GM23338 (cell line): ENCODE measurements at regions not wholly inside any gene's neighbourhood (a gene's known extent, or its start where the extent isn't known, plus 50 kb on each side); places are given as distances from the start of the nearest gene placed in this dataset.

Experiments used
- CREB1 ChIP-seq: fragments of 250-450 bp; sonication (Bioruptor Pico); IDR thresholded peaks from 2 replicates; pipeline ENCODE4 v1.5.0; 2020; ENCODE audit warnings: low read depth, mild to moderate bottlenecking, moderate library complexity
- EZH2 ChIP-seq: fragments of 200-600 bp; sonication (generic); IDR thresholded peaks from one replicate; pipeline ENCODE4 v1.8.0; 2017; ENCODE audit warnings: antibody characterized with exemption, mild to moderate bottlenecking, low read depth; ENCODE audit not compliant: unreplicated experiment
- EZH2phosphoT487 ChIP-seq: fragments of 200-600 bp; sonication (generic); IDR thresholded peaks from one replicate; pipeline ENCODE4 v1.8.1; 2018; ENCODE audit warnings: antibody characterized with exemption; ENCODE audit not compliant: unreplicated experiment
- JUNB ChIP-seq: IDR thresholded peaks from one replicate; pipeline ENCODE4 v1.6.1; 2016; ENCODE audit warnings: antibody characterized with exemption; ENCODE audit not compliant: unreplicated experiment
- NANOG ChIP-seq: IDR thresholded peaks from 2 replicates; pipeline ENCODE4 v1.6.1; 2016; ENCODE audit warnings: antibody characterized with exemption, borderline replicate concordance
- POLR2AphosphoS5 ChIP-seq: IDR thresholded peaks from 2 replicates; pipeline ENCODE4 v1.6.1; 2016; ENCODE audit warnings: antibody characterized with exemption, low read depth
- STAT1 ChIP-seq: IDR thresholded peaks from one replicate; pipeline ENCODE4 v1.6.1; 2016; ENCODE audit warnings: antibody characterized with exemption; ENCODE audit not compliant: unreplicated experiment
- ZNF114 ChIP-seq: fragments of 250-450 bp; sonication (Bioruptor Pico); IDR thresholded peaks from 2 replicates; pipeline ENCODE4 v1.5.0; 2020; ENCODE audit warnings: mild to moderate bottlenecking, moderate library complexity
- ZNF331 ChIP-seq: fragments of 250-450 bp; sonication (Bioruptor Pico); IDR thresholded peaks from 2 replicates; pipeline ENCODE4 v1.5.0; 2020; ENCODE audit warnings: low read depth, mild to moderate bottlenecking, moderate library complexity
- TF ChIP-seq, protein P1 (sequence below), 2 experiments: fragments of 200-600 bp in 1 of 2; sonication (generic) in 1 of 2; conservative IDR thresholded peaks; 2 replicates each; pipeline versions ENCODE4 v1.5.1 to v1.6.1; 2016 to 2017; ENCODE audit warnings: antibody characterized with exemption in 2 of 2, low read depth in 2 of 2, mild to moderate bottlenecking in 2 of 2, moderate library complexity in 1 of 2
- TF ChIP-seq, protein P2 (sequence below): IDR thresholded peaks from one replicate; pipeline ENCODE4 v1.6.1; 2018; ENCODE audit warnings: antibody characterized with exemption; ENCODE audit not compliant: unreplicated experiment
- TF ChIP-seq, protein P3 (sequence below): fragments of 250-450 bp; sonication (Bioruptor Pico); IDR thresholded peaks from 2 replicates; pipeline ENCODE4 v1.5.0; 2020; ENCODE audit warnings: mild to moderate bottlenecking, moderate library complexity
- TF ChIP-seq, protein P4 (sequence below): IDR thresholded peaks from 2 replicates; pipeline ENCODE4 v1.6.1; 2016; ENCODE audit warnings: antibody characterized with exemption

DNA sequence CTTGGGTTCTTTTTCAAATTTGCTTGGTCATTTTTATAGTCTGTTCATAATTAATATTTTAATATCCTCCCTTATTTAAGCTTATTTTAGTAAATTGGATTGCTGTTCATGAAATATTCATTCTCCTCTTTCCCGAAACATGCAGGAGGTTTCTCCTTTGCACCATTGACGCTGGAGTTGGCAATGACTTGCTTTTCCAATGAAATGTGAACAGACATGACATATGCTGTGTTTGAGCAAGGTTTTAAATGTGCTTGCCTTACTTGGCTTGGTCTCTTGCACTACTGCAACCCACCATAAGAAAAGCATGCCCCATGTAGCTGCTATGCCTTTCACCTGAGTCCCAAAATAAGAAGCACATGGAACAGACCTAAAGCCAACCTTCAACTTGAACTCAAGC lies 498.0 kb upstream of the NFIA start:
- TF ChIP-seq, protein P1, sequence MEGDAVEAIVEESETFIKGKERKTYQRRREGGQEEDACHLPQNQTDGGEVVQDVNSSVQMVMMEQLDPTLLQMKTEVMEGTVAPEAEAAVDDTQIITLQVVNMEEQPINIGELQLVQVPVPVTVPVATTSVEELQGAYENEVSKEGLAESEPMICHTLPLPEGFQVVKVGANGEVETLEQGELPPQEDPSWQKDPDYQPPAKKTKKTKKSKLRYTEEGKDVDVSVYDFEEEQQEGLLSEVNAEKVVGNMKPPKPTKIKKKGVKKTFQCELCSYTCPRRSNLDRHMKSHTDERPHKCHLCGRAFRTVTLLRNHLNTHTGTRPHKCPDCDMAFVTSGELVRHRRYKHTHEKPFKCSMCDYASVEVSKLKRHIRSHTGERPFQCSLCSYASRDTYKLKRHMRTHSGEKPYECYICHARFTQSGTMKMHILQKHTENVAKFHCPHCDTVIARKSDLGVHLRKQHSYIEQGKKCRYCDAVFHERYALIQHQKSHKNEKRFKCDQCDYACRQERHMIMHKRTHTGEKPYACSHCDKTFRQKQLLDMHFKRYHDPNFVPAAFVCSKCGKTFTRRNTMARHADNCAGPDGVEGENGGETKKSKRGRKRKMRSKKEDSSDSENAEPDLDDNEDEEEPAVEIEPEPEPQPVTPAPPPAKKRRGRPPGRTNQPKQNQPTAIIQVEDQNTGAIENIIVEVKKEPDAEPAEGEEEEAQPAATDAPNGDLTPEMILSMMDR (conservative IDR thresholded peaks at IDR 0.05; ENCODE audit: low read depth in 2 of 2) = no peak
- no peak for TF ChIP-seq EZH2phosphoT487
- TF ChIP-seq CREB1 (CRISPR knock-in tag) = no peak
- TF ChIP-seq POLR2AphosphoS5 = no peak
- no peak for TF ChIP-seq EZH2
- TF ChIP-seq STAT1 = no peak
- TF ChIP-seq, protein P2, sequence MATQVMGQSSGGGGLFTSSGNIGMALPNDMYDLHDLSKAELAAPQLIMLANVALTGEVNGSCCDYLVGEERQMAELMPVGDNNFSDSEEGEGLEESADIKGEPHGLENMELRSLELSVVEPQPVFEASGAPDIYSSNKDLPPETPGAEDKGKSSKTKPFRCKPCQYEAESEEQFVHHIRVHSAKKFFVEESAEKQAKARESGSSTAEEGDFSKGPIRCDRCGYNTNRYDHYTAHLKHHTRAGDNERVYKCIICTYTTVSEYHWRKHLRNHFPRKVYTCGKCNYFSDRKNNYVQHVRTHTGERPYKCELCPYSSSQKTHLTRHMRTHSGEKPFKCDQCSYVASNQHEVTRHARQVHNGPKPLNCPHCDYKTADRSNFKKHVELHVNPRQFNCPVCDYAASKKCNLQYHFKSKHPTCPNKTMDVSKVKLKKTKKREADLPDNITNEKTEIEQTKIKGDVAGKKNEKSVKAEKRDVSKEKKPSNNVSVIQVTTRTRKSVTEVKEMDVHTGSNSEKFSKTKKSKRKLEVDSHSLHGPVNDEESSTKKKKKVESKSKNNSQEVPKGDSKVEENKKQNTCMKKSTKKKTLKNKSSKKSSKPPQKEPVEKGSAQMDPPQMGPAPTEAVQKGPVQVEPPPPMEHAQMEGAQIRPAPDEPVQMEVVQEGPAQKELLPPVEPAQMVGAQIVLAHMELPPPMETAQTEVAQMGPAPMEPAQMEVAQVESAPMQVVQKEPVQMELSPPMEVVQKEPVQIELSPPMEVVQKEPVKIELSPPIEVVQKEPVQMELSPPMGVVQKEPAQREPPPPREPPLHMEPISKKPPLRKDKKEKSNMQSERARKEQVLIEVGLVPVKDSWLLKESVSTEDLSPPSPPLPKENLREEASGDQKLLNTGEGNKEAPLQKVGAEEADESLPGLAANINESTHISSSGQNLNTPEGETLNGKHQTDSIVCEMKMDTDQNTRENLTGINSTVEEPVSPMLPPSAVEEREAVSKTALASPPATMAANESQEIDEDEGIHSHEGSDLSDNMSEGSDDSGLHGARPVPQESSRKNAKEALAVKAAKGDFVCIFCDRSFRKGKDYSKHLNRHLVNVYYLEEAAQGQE = no peak
- no peak for TF ChIP-seq JUNB
- no peak for TF ChIP-seq NANOG
- TF ChIP-seq, protein P3, sequence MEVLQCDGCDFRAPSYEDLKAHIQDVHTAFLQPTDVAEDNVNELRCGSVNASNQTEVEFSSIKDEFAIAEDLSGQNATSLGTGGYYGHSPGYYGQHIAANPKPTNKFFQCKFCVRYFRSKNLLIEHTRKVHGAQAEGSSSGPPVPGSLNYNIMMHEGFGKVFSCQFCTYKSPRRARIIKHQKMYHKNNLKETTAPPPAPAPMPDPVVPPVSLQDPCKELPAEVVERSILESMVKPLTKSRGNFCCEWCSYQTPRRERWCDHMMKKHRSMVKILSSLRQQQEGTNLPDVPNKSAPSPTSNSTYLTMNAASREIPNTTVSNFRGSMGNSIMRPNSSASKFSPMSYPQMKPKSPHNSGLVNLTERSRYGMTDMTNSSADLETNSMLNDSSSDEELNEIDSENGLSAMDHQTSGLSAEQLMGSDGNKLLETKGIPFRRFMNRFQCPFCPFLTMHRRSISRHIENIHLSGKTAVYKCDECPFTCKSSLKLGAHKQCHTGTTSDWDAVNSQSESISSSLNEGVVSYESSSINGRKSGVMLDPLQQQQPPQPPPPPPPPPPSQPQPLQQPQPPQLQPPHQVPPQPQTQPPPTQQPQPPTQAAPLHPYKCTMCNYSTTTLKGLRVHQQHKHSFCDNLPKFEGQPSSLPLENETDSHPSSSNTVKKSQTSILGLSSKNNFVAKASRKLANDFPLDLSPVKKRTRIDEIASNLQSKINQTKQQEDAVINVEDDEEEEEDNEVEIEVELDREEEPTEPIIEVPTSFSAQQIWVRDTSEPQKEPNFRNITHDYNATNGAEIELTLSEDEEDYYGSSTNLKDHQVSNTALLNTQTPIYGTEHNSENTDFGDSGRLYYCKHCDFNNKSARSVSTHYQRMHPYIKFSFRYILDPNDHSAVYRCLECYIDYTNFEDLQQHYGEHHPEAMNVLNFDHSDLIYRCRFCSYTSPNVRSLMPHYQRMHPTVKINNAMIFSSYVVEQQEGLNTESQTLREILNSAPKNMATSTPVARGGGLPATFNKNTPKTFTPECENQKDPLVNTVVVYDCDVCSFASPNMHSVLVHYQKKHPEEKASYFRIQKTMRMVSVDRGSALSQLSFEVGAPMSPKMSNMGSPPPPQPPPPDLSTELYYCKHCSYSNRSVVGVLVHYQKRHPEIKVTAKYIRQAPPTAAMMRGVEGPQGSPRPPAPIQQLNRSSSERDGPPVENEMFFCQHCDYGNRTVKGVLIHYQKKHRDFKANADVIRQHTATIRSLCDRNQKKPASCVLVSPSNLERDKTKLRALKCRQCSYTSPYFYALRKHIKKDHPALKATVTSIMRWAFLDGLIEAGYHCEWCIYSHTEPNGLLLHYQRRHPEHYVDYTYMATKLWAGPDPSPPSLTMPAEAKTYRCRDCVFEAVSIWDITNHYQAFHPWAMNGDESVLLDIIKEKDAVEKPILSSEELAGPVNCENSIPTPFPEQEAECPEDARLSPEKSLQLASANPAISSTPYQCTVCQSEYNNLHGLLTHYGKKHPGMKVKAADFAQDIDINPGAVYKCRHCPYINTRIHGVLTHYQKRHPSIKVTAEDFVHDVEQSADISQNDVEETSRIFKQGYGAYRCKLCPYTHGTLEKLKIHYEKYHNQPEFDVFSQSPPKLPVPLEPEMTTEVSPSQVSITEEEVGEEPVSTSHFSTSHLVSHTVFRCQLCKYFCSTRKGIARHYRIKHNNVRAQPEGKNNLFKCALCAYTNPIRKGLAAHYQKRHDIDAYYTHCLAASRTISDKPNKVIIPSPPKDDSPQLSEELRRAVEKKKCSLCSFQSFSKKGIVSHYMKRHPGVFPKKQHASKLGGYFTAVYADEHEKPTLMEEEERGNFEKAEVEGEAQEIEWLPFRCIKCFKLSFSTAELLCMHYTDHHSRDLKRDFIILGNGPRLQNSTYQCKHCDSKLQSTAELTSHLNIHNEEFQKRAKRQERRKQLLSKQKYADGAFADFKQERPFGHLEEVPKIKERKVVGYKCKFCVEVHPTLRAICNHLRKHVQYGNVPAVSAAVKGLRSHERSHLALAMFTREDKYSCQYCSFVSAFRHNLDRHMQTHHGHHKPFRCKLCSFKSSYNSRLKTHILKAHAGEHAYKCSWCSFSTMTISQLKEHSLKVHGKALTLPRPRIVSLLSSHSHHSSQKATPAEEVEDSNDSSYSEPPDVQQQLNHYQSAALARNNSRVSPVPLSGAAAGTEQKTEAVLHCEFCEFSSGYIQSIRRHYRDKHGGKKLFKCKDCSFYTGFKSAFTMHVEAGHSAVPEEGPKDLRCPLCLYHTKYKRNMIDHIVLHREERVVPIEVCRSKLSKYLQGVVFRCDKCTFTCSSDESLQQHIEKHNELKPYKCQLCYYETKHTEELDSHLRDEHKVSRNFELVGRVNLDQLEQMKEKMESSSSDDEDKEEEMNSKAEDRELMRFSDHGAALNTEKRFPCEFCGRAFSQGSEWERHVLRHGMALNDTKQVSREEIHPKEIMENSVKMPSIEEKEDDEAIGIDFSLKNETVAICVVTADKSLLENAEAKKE (CRISPR knock-in tag) = no peak
- TF ChIP-seq ZNF114 (CRISPR knock-in tag) = no peak
- no peak for TF ChIP-seq ZNF331 (CRISPR knock-in tag)
- TF ChIP-seq, protein P4, sequence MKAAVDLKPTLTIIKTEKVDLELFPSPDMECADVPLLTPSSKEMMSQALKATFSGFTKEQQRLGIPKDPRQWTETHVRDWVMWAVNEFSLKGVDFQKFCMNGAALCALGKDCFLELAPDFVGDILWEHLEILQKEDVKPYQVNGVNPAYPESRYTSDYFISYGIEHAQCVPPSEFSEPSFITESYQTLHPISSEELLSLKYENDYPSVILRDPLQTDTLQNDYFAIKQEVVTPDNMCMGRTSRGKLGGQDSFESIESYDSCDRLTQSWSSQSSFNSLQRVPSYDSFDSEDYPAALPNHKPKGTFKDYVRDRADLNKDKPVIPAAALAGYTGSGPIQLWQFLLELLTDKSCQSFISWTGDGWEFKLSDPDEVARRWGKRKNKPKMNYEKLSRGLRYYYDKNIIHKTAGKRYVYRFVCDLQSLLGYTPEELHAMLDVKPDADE = no peak
